NOMO-1 (cell line): ENCODE measurements at regions not wholly inside any gene's neighbourhood (a gene's known extent, or its start where the extent isn't known, plus 50 kb on each side); places are given as distances from the start of the nearest gene placed in this dataset.

Experiments
- DNase-seq, 2 experiments: peaks; one replicate each; lab custom pipeline; 2025; ENCODE audit not compliant: unreplicated experiment in 2 of 2; lab: John Stamatoyannopoulos, UW

DNA sequence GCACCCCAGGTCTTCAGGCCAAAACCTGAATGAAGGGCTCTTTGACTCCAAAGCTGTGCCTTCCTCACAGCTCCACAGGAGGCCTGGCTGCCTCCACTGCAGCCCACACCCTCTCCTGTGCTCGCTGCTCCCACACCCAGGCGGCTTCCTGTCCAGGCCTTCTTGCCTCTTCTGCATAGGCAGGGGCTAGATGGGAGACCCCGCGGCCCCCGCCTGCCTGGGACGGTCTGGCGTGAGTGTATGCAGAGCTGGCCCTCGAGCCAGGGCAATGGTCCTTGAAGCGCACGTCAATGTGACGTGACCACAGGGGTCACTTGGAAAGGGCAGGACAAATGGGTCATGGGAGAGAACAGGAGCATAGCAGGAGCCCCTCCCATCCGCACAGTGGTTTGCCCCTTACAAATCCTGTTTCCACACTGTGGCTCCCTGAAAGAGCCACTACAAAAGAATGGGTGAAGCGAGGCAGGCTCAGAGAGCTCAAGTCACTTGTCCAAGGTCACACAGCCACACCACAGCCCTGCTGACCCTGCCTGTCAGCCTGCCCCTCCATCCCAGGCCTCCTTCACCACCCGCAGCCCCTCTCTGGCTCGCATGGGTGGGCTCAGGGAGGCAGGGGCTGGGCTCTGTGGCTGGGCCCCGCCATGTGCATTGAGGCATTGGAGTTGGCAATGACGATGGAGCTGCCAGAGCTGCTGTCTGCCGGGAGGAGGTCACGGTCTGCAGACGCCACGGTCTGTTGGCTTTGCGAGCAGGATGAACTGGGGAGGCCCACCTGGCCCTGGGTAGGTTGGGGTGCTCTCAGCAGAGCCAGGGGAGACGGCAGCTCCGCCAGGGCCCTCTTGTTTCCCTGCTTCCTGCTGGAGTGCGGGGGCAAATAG lies 71.2 kb upstream of the WNT11 start:
- DNase-seq = no peak

DNA sequence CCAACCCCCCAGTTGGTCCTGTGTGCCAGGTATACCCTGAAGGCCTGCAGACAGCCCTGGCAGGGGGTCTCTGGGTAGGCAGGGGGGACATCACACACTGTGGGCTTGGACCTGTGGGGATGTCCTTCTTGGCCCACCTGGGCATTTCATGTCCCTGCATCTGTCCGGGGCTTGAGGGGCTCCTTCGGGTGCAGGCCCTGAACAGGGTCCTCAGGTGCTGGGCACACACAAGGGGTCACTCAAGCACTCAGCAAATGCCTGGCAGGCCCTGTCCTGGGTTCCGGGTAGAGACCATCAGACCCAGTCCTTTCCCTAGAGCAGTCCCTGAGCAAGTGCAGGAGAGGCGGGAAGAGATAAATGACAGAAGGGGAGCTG lies 70.5 kb upstream of the WNT11 start:
- DNase-seq = no peak

DNA sequence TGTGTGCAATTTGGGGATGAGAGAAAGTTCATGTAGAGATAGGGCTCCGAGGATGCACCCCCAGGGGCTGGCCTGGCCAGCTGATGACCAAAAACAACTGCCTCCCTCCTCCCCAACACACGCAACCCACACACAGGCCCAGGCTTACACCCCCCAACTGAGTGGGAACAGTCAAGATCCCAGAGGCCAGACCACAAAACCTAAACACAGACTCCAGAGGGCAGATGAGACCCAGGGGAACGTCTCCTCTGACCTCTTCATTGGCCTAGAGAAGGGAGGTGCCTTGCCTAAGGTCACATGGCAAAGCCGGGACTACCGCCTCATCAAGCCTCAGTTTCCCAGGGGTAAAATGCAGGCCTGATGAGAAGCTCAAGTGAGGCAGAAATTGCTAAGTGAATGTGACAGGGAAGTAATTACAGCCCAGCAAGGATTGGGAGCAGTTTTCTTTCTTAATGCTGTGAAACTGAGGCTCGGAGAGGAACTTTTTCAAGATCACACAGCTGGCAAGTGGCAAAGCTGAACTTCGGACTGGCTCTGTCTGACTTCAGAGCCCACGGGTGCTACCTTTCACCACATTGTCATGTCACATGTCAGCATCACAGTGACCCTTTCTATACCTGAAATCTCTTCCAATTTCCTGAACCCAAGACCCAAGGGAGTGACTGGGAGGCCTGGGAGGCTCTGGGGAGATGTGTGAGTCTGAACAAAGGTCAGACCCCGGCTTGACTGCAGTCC lies 69.9 kb upstream of the WNT11 start:
- DNase-seq = no peak

DNA sequence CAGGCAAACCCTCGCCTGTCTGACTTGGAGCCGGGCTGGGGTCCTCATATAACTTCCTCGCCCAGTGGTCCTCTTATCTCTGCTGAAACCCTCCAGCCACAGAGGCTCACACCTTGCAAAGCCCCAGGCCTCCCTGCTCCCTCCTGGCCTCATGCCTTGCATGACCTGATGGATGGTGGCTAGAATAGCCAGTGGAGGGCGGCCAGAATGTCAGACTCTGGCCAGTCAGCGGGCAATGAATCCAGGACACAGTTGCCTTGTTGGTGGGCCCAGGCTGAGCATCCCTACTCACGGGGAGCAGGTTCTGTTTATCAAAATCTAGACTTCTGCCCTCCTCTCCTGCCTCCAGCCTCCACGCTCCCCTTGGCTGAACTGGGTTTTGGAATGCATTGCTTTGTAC lies 69.1 kb upstream of the WNT11 start:
- DNase-seq = no peak

DNA sequence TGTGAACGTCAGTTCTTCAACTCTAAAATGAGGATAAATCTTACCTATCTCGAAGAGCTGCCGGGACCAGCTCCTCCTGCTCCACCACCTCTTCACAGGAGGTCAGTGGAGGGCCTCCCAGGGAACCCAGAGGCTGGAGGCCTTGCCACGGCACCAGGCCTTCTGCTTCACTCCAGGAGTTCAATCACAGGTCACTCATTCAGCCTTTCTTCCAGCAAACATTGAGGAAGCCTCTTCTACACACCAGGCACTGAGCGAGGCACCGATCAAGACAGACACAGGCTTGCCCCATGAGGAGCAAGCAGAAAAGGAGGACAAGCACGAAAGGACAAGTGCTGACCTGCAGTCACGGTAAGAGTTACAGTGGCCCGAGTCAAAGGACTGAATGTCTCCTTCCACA lies 64.8 kb upstream of the WNT11 start:
- DNase-seq = no peak

DNA sequence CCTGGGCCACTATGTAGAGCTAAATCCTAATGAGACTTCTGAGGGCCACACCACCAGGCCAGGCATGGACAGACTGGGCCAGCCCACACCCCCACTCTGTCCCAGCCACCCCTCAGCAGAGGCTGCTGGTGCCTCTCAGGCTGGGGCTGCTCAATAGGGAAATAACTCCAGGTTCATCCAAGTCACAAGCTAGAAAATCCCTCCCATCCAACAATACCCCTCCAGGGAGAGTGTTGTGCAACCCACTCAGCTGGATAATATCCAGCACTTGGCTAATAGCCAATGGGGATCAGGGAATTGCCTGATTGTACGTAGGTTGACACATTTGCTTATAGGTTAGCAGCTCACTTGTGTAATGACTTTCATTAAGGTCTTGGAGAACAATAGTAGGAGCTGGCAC lies 64.1 kb upstream of the WNT11 start:
- no peak for DNase-seq

DNA sequence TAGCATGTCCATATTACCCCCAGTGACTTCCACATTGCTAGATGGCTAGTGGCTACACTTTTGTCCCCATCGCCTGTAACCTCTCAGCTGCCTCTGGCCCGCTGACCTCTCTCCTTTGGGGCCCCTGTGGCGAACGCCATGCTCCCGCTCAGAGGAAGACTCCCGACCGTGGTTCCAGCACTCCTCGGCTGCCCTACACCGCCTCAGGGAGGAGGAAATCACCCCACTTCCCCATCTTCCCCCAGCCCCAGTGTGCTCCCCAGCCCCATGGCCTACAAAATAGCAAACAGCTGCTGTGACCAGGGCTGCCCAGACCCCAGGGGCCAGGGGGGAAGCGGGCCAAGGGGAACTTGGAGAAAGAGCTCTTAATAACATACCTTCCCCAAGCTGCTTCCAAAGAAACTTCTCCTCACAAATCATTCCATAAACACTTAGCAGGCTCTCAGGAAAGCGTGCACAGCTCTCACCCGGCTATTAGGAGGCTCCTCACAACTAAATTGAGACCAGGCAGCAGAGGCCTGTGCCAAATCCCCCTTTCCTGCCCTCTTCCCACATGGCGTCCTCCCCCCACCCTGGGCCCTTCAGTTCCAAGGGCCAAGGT lies 63.5 kb upstream of the WNT11 start:
- DNase-seq = no peak

DNA sequence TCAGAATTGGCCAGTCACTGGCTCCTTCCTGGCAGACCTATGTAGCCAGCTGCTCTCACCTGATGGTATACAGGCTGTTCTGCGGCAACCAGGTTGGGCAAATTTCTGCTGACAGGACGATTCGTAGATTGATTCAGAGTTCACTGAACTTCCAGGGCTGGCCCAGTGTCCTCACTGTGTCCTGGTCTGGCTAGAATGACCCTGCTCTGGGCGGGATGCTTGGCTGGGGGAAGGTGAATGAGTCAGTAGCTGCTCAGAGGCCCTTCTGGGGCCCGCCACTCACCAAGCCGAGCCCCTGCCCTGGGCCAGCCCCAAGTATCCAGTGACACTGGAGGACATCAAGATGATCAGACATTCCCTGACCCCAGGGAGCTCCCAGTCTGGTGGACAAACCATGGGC lies 62.9 kb upstream of the WNT11 start:
- no peak for DNase-seq

DNA sequence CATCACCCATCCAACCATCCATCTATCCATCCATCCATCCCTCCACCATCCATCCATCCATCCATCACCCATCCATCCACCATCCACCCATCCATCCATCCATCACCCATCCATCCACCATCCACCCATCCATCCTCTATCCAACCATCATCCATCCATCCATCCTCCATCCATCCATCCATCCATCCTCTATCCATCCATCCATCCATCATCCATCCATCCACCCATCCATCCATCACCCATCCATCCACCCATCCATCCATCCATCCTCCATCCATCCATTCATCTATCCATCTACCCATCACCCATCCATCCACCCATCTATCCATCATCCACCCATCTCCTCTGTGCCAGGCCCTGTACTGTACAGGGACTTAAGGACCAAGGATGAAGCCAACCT lies 62.2 kb upstream of the WNT11 start:
- DNase-seq = no peak

DNA sequence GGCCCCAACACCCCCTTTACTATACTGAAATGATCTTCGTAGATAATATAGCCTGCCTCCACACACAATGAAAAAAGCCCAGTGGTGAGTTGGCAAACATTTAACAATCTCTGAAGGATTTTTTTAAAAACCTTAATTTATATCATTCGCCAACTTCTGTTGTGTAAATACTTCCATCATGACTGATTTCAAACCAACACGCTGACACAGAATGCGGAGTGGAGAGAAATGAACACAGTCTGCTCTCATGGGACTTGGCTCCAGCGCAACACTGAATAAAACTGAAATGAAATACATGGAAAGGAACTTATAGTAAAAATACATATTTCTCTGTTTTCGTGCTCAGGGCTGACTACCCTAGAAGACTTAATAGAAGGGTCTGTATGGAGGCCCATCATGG lies 61.3 kb upstream of the WNT11 start:
- no peak for DNase-seq

DNA sequence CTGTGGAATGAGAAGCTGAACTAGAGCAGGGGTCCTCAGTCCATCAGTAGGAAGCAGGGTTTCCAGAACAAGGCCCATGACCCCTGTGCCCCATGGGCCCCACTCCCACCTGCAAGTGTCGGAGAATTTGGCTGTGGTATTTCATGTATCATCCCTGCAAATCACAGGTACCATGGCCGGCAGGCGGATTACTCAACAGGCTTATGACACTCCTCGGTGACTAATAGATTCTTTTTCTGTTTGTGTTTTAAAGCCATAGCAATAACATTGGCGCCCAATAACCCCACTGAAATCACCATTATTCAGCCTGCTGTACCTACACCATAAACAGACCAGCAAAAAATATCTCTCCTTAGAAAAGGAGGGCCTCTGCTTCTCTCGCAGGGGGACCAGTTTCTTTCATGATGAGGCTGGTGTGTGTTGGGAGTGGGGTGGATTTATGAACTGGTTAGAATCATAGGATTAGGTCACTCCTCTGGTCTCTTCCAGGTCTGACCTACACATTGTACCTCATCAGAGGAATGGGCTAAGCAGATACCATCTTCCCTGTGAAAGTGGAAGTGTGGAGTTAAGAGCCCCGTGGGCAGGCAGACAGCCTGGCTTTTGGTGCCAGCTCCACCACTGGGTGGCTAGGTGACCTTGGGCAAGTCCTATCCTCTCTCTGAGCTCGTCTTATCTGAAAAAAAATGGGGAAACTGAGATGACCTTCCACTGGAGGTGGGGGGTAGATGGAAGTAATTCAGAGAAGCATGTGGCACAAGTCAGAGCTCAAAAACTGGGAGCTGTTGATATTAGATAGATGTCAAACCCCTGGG lies 60.2 kb upstream of the WNT11 start:
- DNase-seq = peak; percentile 7 to 20

DNA sequence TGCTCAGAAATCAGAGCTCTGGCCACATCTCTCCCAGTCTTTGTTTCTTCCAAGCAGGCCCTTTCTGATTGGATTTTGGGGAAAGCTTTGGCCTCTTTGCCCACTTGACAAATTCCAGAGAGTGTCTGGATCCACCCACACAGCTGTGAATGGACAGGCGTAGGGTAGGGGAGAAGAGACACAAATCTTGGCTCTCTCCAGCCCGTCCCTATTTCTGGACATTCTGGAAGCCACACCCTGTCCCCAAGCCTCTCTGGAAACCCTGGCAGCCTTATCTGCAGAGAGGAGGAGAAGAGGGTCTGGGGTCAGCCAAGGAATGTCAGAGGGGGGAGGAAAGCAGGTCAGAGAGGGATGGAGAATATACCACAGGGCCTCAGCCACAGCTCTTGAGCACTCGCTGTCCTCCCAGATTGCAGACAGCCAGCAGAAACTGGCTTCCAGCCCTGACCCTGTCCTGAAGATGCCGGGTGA lies 59.5 kb upstream of the WNT11 start:
- no peak for DNase-seq

DNA sequence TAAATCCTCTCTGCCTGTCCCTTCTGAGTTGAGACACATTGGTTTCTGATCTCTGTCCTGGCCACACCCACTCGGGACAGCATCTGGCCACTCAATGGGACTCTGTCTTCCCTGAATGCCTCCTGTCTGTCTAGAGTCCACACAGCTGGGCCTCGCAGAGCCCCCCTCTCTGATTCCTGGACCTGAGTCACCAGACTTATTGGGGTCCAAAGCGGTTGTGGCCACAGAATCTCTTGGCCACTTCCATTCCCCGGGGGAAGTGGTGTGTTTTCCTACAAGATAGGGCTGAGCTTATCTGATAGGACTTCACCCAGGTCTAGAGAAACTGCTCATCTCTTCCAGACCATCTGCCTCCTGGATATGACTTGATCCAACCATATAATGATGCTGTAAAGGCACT lies 57.4 kb upstream of the WNT11 start:
- DNase-seq = no peak

DNA sequence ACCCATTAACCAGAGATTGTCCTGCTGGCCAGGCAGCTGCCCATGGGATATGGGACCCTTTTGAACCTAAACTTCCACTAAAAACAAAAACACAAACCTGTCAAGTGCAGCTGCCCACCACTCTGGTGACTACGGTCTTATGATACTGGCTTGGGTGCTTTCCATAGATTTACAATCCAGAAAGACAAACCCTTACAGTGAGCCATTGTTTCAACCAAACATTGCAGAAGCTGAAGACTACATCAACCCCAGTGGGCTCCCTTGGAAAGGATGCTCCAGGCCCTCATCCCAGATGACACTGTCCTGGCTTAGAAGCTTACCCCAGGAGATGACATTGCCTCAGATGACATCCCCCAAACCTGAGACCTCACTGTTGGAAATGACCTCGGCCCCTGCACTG lies 56.9 kb upstream of the WNT11 start:
- DNase-seq = no peak

DNA sequence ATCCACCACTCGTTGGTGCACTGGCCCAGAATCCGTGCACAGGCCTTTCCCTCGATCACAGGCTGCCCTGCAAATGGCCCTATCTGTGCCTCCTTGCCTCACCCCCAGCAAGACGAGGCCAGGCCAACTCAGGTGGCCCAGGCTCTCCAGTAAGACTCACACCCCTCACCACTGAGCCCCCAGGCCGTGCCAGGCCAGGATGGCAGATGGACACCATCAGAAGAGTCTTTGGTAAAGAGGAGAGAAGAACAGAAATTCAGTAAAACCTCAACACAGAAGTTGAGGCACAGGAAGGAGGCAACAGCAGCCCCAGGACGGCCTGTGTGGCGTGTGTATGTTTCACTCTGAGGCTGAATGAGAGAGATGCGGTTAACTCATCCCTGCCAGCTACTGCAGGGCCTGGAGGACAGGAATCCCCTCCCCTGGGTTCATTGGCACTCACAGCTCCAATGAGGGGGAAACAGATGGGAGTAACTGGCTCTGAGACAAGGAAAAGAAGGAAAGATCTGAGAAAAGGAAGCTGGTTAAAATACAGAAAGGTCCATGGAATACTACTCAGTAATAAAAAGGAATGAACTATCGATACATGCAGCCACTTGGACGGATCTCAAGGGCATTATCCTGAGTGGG lies 54.1 kb upstream of the WNT11 start:
- DNase-seq = no peak

DNA sequence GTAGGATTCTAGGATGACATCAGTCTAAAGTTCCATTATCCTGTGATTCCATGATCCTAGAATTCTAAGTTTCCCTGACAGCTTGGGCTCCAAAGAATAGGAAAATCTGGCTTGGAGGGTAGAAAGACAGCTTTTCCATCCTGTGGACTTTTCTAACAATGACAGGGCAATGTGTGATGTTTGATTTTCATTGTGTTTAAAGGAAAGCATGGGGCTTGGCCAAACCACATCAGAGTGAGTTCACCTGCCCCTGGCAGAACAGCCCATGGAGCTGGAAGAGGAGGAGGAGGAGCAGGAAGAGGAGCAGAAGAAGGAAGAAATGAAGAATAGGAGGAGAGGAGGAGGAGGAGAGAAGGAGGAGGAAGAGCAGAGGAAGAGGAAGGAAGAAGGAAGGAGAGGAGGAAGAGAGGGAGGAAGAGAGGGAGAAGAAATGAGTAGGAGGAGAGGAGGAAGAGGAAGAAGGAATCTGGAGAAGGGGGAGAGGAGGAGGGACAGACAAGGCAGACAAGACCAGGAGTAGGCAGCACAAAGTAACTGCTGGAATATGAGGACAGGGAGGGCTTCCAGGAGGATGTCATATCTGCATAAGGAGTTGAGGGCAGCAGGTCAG lies 53.1 kb upstream of the WNT11 start:
- DNase-seq = no peak

DNA sequence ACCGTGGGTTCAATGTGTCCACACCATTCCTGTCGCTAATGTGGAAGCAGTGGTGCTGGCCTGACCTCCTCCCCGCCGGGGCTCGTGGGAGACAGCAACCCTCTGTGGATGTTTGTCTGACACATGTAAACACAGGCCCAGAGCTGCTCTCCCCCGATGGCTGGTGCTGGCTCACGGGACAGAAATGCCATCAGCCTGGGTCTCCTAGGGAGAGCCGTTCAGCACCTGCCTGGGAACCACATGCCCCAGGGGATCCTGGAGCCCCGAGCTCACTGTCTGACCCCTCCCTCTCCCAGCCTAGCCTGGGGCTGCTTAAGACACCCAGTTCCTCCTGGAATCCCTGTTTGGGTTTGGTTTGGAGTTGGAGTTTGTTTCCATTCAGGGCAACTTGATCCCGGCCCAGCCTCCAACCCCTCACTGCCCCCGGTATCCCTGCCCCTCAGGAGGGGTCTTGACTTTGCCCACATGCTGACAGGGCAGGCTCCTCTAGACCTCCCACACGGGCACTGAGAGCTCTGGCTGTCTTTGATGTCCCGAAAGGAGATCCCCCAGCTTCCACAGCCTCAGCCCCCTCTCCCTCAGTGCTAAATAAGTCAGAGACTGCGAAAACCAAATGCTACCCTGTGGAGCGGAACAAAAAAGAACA lies 50.9 kb upstream of the WNT11 start:
- no peak for DNase-seq

DNA sequence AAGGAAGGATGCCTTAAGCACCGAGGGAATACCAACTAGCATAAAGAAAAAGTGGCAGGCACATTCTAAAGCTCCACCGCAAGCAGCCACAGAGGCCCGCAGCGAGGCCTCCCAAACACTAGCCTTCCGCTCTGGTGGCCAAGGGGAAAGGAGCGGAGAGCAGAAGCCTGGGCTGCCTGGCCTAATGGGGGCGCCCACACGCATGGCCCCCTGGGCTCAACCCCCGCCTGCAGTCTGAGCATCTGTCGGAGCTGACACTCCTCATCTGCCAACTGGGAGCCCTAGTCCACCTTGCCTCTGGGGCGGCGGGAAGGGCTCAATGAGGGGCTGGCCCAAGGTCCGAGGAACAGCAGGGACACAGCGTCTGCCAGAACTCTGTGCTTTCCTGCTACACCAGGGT lies 50.1 kb upstream of the WNT11 start:
- no peak for DNase-seq
